Pancreas (tissue), 10 donors: ENCODE measurements at regions not wholly inside any gene's neighbourhood (a gene's known extent, or its start where the extent isn't known, plus 50 kb on each side); places are given as distances from the start of the nearest gene placed in this dataset.

Experiments used
- ATAC-seq, 4 donors: fragments of 200-7000 bp; cut with Tn5 transposase; one replicate each; pipeline versions ENCODE4 v1.8.0 to v1.9.1; 2020; ENCODE audit warnings: mild to moderate bottlenecking in 4 of 4, moderate library complexity in 4 of 4
- DNase-seq, 6 donors: peaks; one replicate each; pipeline ENCODE4 v3.0.0-alpha.2; 2020
- FAIRE-seq: peaks from 2 replicates; lab custom pipeline; 2012; peaks lifted over from hg19 to GRCh38; lab: Jason Lieb, UNC
- H3K27ac ChIP-seq, 4 donors: fragments of 200-600 bp; sonication (generic); 1 replicate in 3 of 4; 2 replicates in 1 of 4; pipeline versions ENCODE4 v1.5.0 to v1.8.0; 2020
- H3K27me3 ChIP-seq, 4 donors: fragments of 200-600 bp; one replicate each; pipeline ENCODE4 v1.8.0; 2021
- H3K36me3 ChIP-seq, 3 donors: fragments of 200-600 bp; sonication (generic) in 1 of 3; one replicate each; pipeline versions ENCODE4 v1.5.0 to v1.8.0; 2020 to 2021
- H3K4me1 ChIP-seq, 3 donors: fragments of 200-600 bp; one replicate each; pipeline ENCODE4 v1.8.0; 2021
- H3K4me3 ChIP-seq, 4 donors: fragments of 200-600 bp; sonication (generic) in 2 of 4; one replicate each; pipeline versions ENCODE4 v1.5.0 to v1.8.0; 2020 to 2021
- H3K9me3 ChIP-seq, 4 donors: fragments of 200-600 bp; one replicate each; pipeline ENCODE4 v1.8.0; 2021
- WGBS, 2 donors: extraction: QIAGEN DNeasy Blood & Tissue Kit; methylation state at CpG; one replicate each; pipeline ENCODE4 v1.1.7; 2013; 5-methylcytosine and 5-hydroxymethylcytosine counted together
- intact Hi-C, 3 donors: fragments of 100-400 bp; cut with DNase I; formaldehyde crosslinking; loops; one replicate each; pipeline versions ENCODE4 v1.11.1 to v1.14.2; 2022
- TF ChIP-seq, protein P1 (sequence below), 4 donors: fragments of 200-600 bp; sonication (generic) in 3 of 4; IDR thresholded peaks; one replicate each; pipeline versions ENCODE4 v1.5.0 to v1.8.0; 2021; ENCODE audit warnings: antibody characterized with exemption in 4 of 4
- donor health status: healthy with polysubstance abuse.
- donor health status: DM: no; HTN: no; CAD: no; lungs with moderate emphysema.
- donor health status: DM: no; HTN: no; CAD: no.
- donor health status: control.
- donor health status: control.
- donor health status: Bipolar disorder and iron deficiency.
- donor health status: DM: yes; HTN: yes; CAD: no.
- donor health status: DM: no; HTN: no; CAD: no.
- donor health status: DM: no; HTN: no; CAD: no.
- donor health status: DM: yes; HTN: yes; CAD: no.

DNA sequence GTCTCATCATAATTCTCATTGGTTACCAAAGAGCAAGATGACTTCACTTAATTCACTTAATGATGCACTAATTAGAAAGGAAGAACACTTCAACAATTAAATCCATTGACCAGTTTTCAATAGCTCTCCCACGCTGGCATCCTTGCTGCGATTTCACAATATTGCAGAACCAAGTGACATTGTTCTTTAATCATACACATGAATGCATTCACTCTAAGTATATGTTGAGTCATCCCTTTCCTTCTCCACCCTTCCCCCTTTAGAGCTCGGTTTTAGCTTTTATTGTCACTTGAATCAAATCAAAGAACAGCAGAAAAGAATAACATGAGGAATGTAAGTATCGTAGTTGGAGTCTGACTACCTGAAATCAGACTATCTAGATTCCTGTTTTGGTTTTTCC is 233.6 kb upstream of the FMN2 start:
- FAIRE-seq (no peak), ATAC-seq (peak in 1 of 4 donors; percentile 26), DNase-seq (no peak)
- intact Hi-C loops: no loop called here
- TF ChIP-seq, protein P1, sequence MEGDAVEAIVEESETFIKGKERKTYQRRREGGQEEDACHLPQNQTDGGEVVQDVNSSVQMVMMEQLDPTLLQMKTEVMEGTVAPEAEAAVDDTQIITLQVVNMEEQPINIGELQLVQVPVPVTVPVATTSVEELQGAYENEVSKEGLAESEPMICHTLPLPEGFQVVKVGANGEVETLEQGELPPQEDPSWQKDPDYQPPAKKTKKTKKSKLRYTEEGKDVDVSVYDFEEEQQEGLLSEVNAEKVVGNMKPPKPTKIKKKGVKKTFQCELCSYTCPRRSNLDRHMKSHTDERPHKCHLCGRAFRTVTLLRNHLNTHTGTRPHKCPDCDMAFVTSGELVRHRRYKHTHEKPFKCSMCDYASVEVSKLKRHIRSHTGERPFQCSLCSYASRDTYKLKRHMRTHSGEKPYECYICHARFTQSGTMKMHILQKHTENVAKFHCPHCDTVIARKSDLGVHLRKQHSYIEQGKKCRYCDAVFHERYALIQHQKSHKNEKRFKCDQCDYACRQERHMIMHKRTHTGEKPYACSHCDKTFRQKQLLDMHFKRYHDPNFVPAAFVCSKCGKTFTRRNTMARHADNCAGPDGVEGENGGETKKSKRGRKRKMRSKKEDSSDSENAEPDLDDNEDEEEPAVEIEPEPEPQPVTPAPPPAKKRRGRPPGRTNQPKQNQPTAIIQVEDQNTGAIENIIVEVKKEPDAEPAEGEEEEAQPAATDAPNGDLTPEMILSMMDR (IDR thresholded peaks at IDR 0.05): no peak
- Histone ChIP-seq H3K9me3 (no peaks in the 10 kb centered on the region), H3K4me3 (no peak overlapping the region), H3K36me3 (no peaks in the 10 kb centered on the region), H3K4me1 (peaks cover 0 to 7% (median 7%) of the 10 kb centered on the region in 3 donors), H3K27ac (no peak overlapping the region), H3K27me3 (no peaks in the 10 kb centered on the region)
- WGBS, 2 donors: 74 to 82% methylated on average over 4 of the region's 4 CpGs

DNA sequence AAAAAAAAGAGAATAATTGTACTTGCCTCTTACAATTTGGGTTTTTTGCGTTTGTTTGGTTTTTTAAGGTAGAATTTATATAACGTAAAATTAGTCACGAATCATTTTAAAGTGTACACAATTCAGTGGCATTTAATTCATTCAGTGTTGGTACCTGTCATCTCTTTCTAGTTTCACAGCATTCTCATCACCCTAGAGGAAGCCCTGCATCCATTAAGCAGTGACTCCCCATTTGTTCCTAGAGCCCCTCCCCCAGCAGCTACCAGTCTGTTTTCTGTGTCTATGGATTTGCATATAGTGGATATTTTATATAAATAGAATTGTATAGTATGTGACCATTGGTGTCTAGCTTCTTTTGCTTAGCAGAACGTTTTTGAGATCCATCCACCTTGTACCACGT is 233.2 kb upstream of the FMN2 start:
- DNase-seq: no peak
- no peak overlapping the region for H3K4me3 ChIP-seq
- H3K36me3 ChIP-seq: no peaks in the 10 kb centered on the region
- TF ChIP-seq, protein P1 (IDR thresholded peaks at IDR 0.05): no peak
- 89 to 91% methylated on average over 5 of the region's 5 CpGs for WGBS, 2 donors
- intact Hi-C loops: no loop called here
- peaks cover 0 to 7% (median 7%) of the 10 kb centered on the region in 3 donors for H3K4me1 ChIP-seq
- no peaks in the 10 kb centered on the region for H3K27me3 ChIP-seq
- no peak for FAIRE-seq
- H3K9me3 ChIP-seq: no peaks in the 10 kb centered on the region
- no peak for ATAC-seq
- no peak overlapping the region for H3K27ac ChIP-seq

DNA sequence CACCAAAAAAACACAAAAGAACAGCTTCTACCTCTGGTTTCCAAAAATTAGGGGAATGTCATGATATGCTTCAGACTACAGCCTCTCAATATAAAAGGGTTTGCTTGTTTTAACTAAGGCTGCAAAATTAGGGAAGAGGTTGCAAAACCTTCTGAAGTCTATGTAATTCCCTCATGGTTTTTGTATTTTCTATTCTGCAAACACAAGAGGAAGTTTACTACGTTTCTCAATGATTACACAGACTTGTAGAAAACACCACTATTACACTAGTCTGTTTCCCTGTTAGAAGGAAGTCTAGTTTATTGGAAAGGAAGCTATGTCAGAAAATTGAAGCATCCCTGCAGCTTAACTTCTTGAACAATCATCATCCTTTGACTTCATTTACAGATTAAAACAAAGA is 229.7 kb upstream of the FMN2 start:
- Histone ChIP-seq H3K27ac (no peak overlapping the region), H3K9me3 (no peaks in the 10 kb centered on the region), H3K4me1 (peaks cover 0 to 2% (median under 1%) of the 10 kb centered on the region in 3 donors), H3K4me3 (no peak overlapping the region), H3K36me3 (no peaks in the 10 kb centered on the region), H3K27me3 (no peaks in the 10 kb centered on the region)
- intact Hi-C loops: no loop called here
- TF ChIP-seq, protein P1 (IDR thresholded peaks at IDR 0.05): no peak
- ATAC-seq (no peak), DNase-seq (no peak), FAIRE-seq (no peak)
- WGBS, 2 donors: 83% methylated on average over 1 of the region's 1 CpG

DNA sequence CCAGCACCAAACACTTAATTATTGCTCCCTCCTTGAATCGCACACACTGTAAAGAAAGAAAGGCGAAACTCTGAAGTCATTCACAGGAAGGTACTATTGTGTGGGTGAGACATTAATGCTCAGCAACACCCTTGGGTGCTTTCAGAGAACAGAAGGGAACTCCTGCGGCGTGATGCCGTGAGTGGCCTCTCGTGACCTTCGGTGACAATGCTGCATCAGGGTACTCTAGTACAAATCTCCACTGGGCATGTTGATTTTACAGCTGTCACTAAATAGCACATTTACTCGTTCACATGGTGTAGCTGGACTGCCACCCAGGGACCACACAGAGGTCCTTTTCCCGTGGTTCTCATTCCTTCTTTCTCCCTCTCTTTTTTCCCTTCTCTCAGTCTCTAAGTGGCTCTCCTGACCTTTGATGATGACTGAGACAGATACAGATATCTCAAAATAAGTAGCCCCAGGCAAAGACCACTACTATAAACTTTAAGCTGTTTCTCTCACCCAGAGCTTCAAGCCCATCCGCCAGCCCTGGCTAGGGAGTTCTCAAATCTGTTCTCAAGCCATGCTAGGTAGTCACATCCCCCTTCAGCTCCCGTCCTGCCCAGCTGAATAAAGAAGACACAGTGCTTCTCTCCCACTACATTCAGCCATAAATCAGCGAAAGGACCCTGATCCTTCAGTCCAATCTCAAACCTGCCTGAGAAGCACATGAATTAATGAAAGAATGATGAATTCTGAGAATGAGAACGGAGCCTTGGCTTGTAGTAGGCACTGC is 223.4 kb upstream of the FMN2 start:
- H3K27me3 ChIP-seq: no peaks in the 10 kb centered on the region
- H3K27ac ChIP-seq: no peak overlapping the region
- ATAC-seq (peak in 3 of 4 donors; percentile 24 to 50 (median 34)), DNase-seq (no peak), FAIRE-seq (no peak)
- TF ChIP-seq, protein P1 (IDR thresholded peaks at IDR 0.05): no peak
- H3K9me3 ChIP-seq: no peaks in the 10 kb centered on the region
- 82 to 87% methylated on average over 13 of the region's 13 CpGs for WGBS, 2 donors
- H3K4me1 ChIP-seq: no peaks in the 10 kb centered on the region
- H3K36me3 ChIP-seq: no peaks in the 10 kb centered on the region
- H3K4me3 ChIP-seq: no peak overlapping the region
- intact Hi-C loops: no loop called here

DNA sequence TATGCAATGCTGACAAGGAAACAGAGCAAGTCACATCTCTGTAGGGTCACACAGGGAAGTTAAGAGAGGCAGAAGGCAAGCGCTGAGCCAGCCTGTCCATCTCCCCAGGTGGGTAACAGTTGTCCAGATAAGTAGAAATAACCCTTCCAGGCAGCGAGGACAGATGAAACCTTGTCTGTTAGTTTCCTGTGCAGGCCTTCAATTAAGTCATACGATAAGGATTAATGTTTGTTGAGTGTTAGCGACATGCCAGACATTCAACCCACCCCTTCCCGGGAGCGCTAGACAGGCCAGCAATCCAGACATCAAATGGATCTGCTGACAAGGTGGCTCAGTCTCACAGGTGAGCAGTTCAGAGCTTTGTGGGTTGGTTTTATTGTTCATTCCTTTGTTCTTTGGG is 221.5 kb upstream of the FMN2 start:
- no peaks in the 10 kb centered on the region for H3K4me1 ChIP-seq
- DNase-seq (no peak), ATAC-seq (no peak), FAIRE-seq (no peak)
- H3K27ac ChIP-seq: no peak overlapping the region
- no peaks in the 10 kb centered on the region for H3K27me3 ChIP-seq
- no peaks in the 10 kb centered on the region for H3K36me3 ChIP-seq
- TF ChIP-seq, protein P1 (IDR thresholded peaks at IDR 0.05): no peak
- WGBS, 2 donors: 69 to 78% methylated on average over 6 of the region's 6 CpGs
- intact Hi-C loops: no loop called here
- no peaks in the 10 kb centered on the region for H3K9me3 ChIP-seq
- no peak overlapping the region for H3K4me3 ChIP-seq
